ENCODE measurements at regions not wholly inside any gene's neighbourhood (a gene's known extent, or its start where the extent isn't known, plus 50 kb on each side); places are given as distances from the start of the nearest gene placed in this dataset.

GRCh38 chr3:75129101-75129500, 514.6 kb upstream of the CNTN3 start:
- H3K9me3 ChIP-seq (ENCODE audit: control insufficient read depth in 2 of 2, low read length in 2 of 2), result no peaks in the 10 kb centered on the region
- no peaks in the 10 kb centered on the region for H3K27me3 Mint-ChIP-seq
- DNase-seq, result no peak
- no peaks in the 10 kb centered on the region for H3K36me3 ChIP-seq (ENCODE audit: control insufficient read depth, insufficient read depth, low read length)
- ATAC-seq (ENCODE audit: low read depth in 2 of 2), result no peak
- H3K27me3 ChIP-seq (ENCODE audit: control insufficient read depth, insufficient read depth, low read length), result no peaks in the 10 kb centered on the region
- H3K4me3 ChIP-seq (ENCODE audit: low read depth, low read length), result no peak overlapping the region
- H3K9me3 Mint-ChIP-seq, result peaks cover 0 to 7% (median 3%) of the 10 kb centered on the region in 7 donors
- no peaks in the 10 kb centered on the region for H3K4me1 Mint-ChIP-seq
- no peaks in the 10 kb centered on the region for H3K36me3 Mint-ChIP-seq
- no peak overlapping the region for H3K4me3 Mint-ChIP-seq
- no peak overlapping the region for H3K27ac ChIP-seq (ENCODE audit: insufficient read depth, low read length, poor library complexity, severe bottlenecking)
- no peak overlapping the region for H3K27ac Mint-ChIP-seq
- H3K4me1 ChIP-seq (ENCODE audit: control insufficient read depth, insufficient read depth, low read length, poor library complexity, severe bottlenecking), result no peaks in the 10 kb centered on the region

GRCh38 chr3:75136100-75136897, 521.8 kb upstream of the CNTN3 start:
- Histone ChIP-seq H3K36me3 (ENCODE audit: control insufficient read depth, insufficient read depth, low read length) (no peaks in the 10 kb centered on the region), H3K27me3 (ENCODE audit: control insufficient read depth, insufficient read depth, low read length) (no peaks in the 10 kb centered on the region), H3K4me1 (ENCODE audit: control insufficient read depth, insufficient read depth, low read length, poor library complexity, severe bottlenecking) (no peaks in the 10 kb centered on the region), H3K4me3 (ENCODE audit: low read depth, low read length) (no peak overlapping the region), H3K27ac (ENCODE audit: insufficient read depth, low read length, poor library complexity, severe bottlenecking) (no peak overlapping the region), H3K9me3 (ENCODE audit: control insufficient read depth in 2 of 2, low read length in 2 of 2) (peaks cover 0 to 11% of the 10 kb centered on the region in 2 experiments)
- H3K36me3 Mint-ChIP-seq, result no peaks in the 10 kb centered on the region
- H3K27ac Mint-ChIP-seq, result no peak overlapping the region
- no peak for ATAC-seq (ENCODE audit: low read depth in 2 of 2)
- peaks cover 0 to 13% (median 6%) of the 10 kb centered on the region in 7 donors for H3K9me3 Mint-ChIP-seq
- no peak overlapping the region for H3K4me3 Mint-ChIP-seq
- no peak for DNase-seq
- H3K4me1 Mint-ChIP-seq, result no peaks in the 10 kb centered on the region
- H3K27me3 Mint-ChIP-seq, result no peaks in the 10 kb centered on the region

DNA sequence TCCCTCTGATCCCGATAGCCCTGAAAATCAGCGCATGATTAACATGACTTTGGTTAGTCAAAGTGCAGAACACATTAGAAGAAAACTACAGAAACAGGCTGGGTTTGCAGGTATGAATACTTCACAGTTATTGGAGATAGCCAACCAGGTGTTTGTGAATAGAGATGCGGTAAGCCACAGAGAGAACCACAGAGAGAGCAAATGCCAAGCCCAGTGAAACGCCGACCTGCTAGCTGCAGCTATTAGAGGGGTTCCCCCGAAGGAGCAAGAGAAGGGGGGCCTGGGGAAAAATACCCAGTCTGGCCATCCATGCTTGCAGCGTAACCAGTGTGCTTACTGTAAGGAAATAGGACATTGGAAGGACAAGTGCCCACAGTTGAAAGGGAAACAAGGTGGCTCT, 523.9 kb upstream of the CNTN3 start:
- Histone ChIP-seq H3K36me3 (ENCODE audit: control insufficient read depth, insufficient read depth, low read length) (no peaks in the 10 kb centered on the region), H3K4me3 (ENCODE audit: low read depth, low read length) (no peak overlapping the region), H3K9me3 (ENCODE audit: control insufficient read depth in 2 of 2, low read length in 2 of 2) (peaks cover 0 to 11% of the 10 kb centered on the region in 2 experiments), H3K4me1 (ENCODE audit: control insufficient read depth, insufficient read depth, low read length, poor library complexity, severe bottlenecking) (no peaks in the 10 kb centered on the region), H3K27me3 (ENCODE audit: control insufficient read depth, insufficient read depth, low read length) (no peaks in the 10 kb centered on the region), H3K27ac (ENCODE audit: insufficient read depth, low read length, poor library complexity, severe bottlenecking) (no peak overlapping the region)
- no peaks in the 10 kb centered on the region for H3K4me1 Mint-ChIP-seq
- peaks cover 0 to 17% (median 11%) of the 10 kb centered on the region in 7 donors for H3K9me3 Mint-ChIP-seq
- ATAC-seq (ENCODE audit: low read depth in 2 of 2) (no peak), DNase-seq (no peak)
- no peaks in the 10 kb centered on the region for H3K36me3 Mint-ChIP-seq
- no peak overlapping the region for H3K4me3 Mint-ChIP-seq
- no peaks in the 10 kb centered on the region for H3K27me3 Mint-ChIP-seq
- no peak overlapping the region for H3K27ac Mint-ChIP-seq

DNA sequence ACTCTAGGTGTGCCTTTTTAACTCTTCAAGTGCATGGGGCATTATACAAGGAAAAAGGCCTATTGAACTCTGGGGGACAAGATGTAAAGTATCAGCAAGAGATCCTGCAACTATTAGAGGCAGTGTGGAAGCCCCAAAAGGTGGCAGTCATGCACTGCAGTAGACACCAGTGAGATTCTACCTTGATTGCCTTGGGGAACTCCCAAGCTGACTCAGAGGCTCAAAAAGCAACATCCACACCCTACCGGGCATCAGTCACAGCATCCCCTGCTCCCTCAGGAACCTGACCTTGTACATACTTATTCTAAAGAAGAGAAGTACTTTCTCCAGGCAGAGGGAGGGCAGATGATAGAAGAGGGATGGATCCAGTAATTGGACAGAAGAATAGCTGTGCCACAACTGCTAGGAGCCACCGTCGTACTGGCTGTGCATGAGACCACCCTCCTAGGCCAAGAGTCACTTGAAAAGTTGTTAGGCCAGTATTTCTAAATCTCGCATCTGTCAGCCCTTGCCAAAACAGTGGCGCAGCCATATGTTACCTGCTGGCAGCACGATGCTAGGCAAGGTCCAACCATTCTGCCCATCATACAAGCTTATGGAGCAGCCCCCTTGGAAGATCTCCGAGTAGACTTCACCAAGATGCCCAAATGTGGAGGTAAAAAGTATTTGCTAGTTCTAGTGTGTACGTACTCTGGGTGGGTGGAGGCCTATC, 523.1 kb upstream of the FRG2C start:
- no peaks in the 10 kb centered on the region for H3K4me1 ChIP-seq (ENCODE audit: control insufficient read depth, insufficient read depth, low read length, poor library complexity, severe bottlenecking)
- H3K4me1 Mint-ChIP-seq, result no peaks in the 10 kb centered on the region
- no peak overlapping the region for H3K4me3 ChIP-seq (ENCODE audit: low read depth, low read length)
- no peaks in the 10 kb centered on the region for H3K36me3 Mint-ChIP-seq
- peaks cover 0 to 27% (median 10%) of the 10 kb centered on the region in 7 donors for H3K9me3 Mint-ChIP-seq
- H3K27ac ChIP-seq (ENCODE audit: insufficient read depth, low read length, poor library complexity, severe bottlenecking), result no peak overlapping the region
- DNase-seq (no peak), ATAC-seq (ENCODE audit: low read depth in 2 of 2) (no peak)
- no peaks in the 10 kb centered on the region for H3K27me3 ChIP-seq (ENCODE audit: control insufficient read depth, insufficient read depth, low read length)
- H3K4me3 Mint-ChIP-seq, result no peak overlapping the region
- H3K27ac Mint-ChIP-seq, result no peak overlapping the region
- no peaks in the 10 kb centered on the region for H3K27me3 Mint-ChIP-seq
- H3K36me3 ChIP-seq (ENCODE audit: control insufficient read depth, insufficient read depth, low read length), result no peaks in the 10 kb centered on the region
- peaks cover 0 to 11% of the 10 kb centered on the region in 2 experiments for H3K9me3 ChIP-seq (ENCODE audit: control insufficient read depth in 2 of 2, low read length in 2 of 2)

- DNase-seq (no peak), ATAC-seq (ENCODE audit: low read depth in 2 of 2) (no peak)
- H3K9me3 Mint-ChIP-seq, result peaks cover 0 to 27% (median 7%) of the 10 kb centered on the region in 7 donors
- Histone ChIP-seq H3K4me1 (ENCODE audit: control insufficient read depth, insufficient read depth, low read length, poor library complexity, severe bottlenecking) (no peaks in the 10 kb centered on the region), H3K27me3 (ENCODE audit: control insufficient read depth, insufficient read depth, low read length) (no peaks in the 10 kb centered on the region), H3K36me3 (ENCODE audit: control insufficient read depth, insufficient read depth, low read length) (no peaks in the 10 kb centered on the region), H3K4me3 (ENCODE audit: low read depth, low read length) (no peak overlapping the region), H3K27ac (ENCODE audit: insufficient read depth, low read length, poor library complexity, severe bottlenecking) (no peak overlapping the region), H3K9me3 (ENCODE audit: control insufficient read depth in 2 of 2, low read length in 2 of 2) (no peaks in the 10 kb centered on the region)
- no peak overlapping the region for H3K4me3 Mint-ChIP-seq
- H3K4me1 Mint-ChIP-seq, result no peaks in the 10 kb centered on the region
- H3K36me3 Mint-ChIP-seq, result no peaks in the 10 kb centered on the region
- H3K27ac Mint-ChIP-seq, result no peak overlapping the region
- no peaks in the 10 kb centered on the region for H3K27me3 Mint-ChIP-seq
These were observed 519.7 kb upstream of the FRG2C start for GRCh38 chr3:75144406-75144805.

- H3K4me3 ChIP-seq (ENCODE audit: low read depth, low read length), result no peak overlapping the region
- Mint-ChIP-seq H3K36me3 (no peaks in the 10 kb centered on the region), H3K27me3 (peaks cover 5% of the 10 kb centered on the region), H3K4me1 (no peaks in the 10 kb centered on the region), H3K4me3 (no peak overlapping the region), H3K9me3 (no peaks in the 10 kb centered on the region), H3K27ac (no peak overlapping the region)
- no peaks in the 10 kb centered on the region for H3K4me1 ChIP-seq (ENCODE audit: control insufficient read depth, insufficient read depth, low read length, poor library complexity, severe bottlenecking)
- no peak overlapping the region for H3K27ac ChIP-seq (ENCODE audit: insufficient read depth, low read length, poor library complexity, severe bottlenecking)
- no peaks in the 10 kb centered on the region for H3K27me3 ChIP-seq (ENCODE audit: control insufficient read depth, insufficient read depth, low read length)
- H3K36me3 ChIP-seq (ENCODE audit: control insufficient read depth, insufficient read depth, low read length), result no peaks in the 10 kb centered on the region
- DNase-seq (no peak), ATAC-seq (ENCODE audit: low read depth in 2 of 2) (no peak)
- H3K9me3 ChIP-seq (ENCODE audit: control insufficient read depth in 2 of 2, low read length in 2 of 2), result no peaks in the 10 kb centered on the region
These were observed 492.4 kb upstream of the FRG2C start for GRCh38 chr3:75171630-75172230.

GRCh38 chr3:75176937-75177336, 487.2 kb upstream of the FRG2C start:
- peaks cover 5% of the 10 kb centered on the region for H3K27me3 Mint-ChIP-seq
- no peaks in the 10 kb centered on the region for H3K36me3 Mint-ChIP-seq
- Histone ChIP-seq H3K27me3 (ENCODE audit: control insufficient read depth, insufficient read depth, low read length) (no peaks in the 10 kb centered on the region), H3K36me3 (ENCODE audit: control insufficient read depth, insufficient read depth, low read length) (no peaks in the 10 kb centered on the region), H3K4me3 (ENCODE audit: low read depth, low read length) (no peak overlapping the region), H3K27ac (ENCODE audit: insufficient read depth, low read length, poor library complexity, severe bottlenecking) (no peak overlapping the region), H3K4me1 (ENCODE audit: control insufficient read depth, insufficient read depth, low read length, poor library complexity, severe bottlenecking) (no peaks in the 10 kb centered on the region), H3K9me3 (ENCODE audit: control insufficient read depth in 2 of 2, low read length in 2 of 2) (no peaks in the 10 kb centered on the region)
- no peaks in the 10 kb centered on the region for H3K4me1 Mint-ChIP-seq
- no peaks in the 10 kb centered on the region for H3K9me3 Mint-ChIP-seq
- DNase-seq, result no peak
- no peak overlapping the region for H3K4me3 Mint-ChIP-seq
- no peak overlapping the region for H3K27ac Mint-ChIP-seq
- ATAC-seq (ENCODE audit: low read depth in 2 of 2), result no peak
